CD4-positive, alpha-beta memory T cell (primary cell): ENCODE measurements at regions not wholly inside any gene's neighbourhood (a gene's known extent, or its start where the extent isn't known, plus 50 kb on each side); places are given as distances from the start of the nearest gene placed in this dataset.
"Not testable (repeated sequence)": the region's sequence is repeated elsewhere in the genome, so short reads cannot be mapped to it uniquely, and the experiment has no call there.

Experiments
- CTCF ChIA-PET: fragments of 350-600 bp; sonication (Branson Sonifier 250); formaldehyde crosslinking; loops from one replicate; lab custom pipeline; 2021; ENCODE audit warnings: inconsistent platforms; ENCODE audit not compliant: partially characterized antibody; lab: Charles Lee
- POLR2A ChIA-PET: fragments of 350-600 bp; sonication (Branson Sonifier 250); formaldehyde crosslinking; loops from one replicate; lab custom pipeline; 2021; ENCODE audit not compliant: partially characterized antibody; lab: Charles Lee
- DNase-seq, 5 donors: peaks; one replicate each; pipeline versions ENCODE4 v3.0.0 to v3.0.0-alpha.2; 2020 to 2022; ENCODE audit warnings: mixed read lengths in 1 of 5
- H3K27ac ChIP-seq: one replicate; pipeline ENCODE4 v1.7.0; 2013; ENCODE audit warnings: low read depth, low read length
- H3K27me3 ChIP-seq: 2 replicates; pipeline ENCODE4 v1.7.0; 2013; ENCODE audit warnings: mild to moderate bottlenecking, low read length, moderate library complexity; ENCODE audit not compliant: insufficient read depth
- H3K36me3 ChIP-seq: 2 replicates; pipeline ENCODE4 v1.7.0; 2013; ENCODE audit warnings: mild to moderate bottlenecking, low read length, moderate library complexity; ENCODE audit not compliant: insufficient read depth
- H3K4me1 ChIP-seq: 2 replicates; pipeline ENCODE4 v1.7.0; 2013; ENCODE audit warnings: mild to moderate bottlenecking, low read length, moderate library complexity; ENCODE audit not compliant: insufficient read depth
- H3K4me3 ChIP-seq, 2 donors: one replicate each; pipeline ENCODE4 v1.7.0; 2013; ENCODE audit warnings: low read length in 2 of 2, mild to moderate bottlenecking in 1 of 2
- H3K9me3 ChIP-seq, 2 donors: one replicate each; pipeline ENCODE4 v1.7.0; 2013; ENCODE audit warnings: low read length in 2 of 2, control low read depth in 1 of 2; ENCODE audit not compliant: control insufficient read depth in 1 of 2
- H3K27ac Mint-ChIP-seq, 7 donors: one replicate each; pipeline ENCODE4 v1.8.0; 2020 to 2021; ENCODE audit warnings: mixed read lengths in 7 of 7, mild to moderate bottlenecking in 6 of 7, inconsistent platforms in 3 of 7, moderate library complexity in 3 of 7
- H3K27me3 Mint-ChIP-seq, 2 donors: one replicate each; pipeline ENCODE4 v1.8.0; 2020 to 2021; ENCODE audit warnings: mixed read lengths in 2 of 2
- H3K36me3 Mint-ChIP-seq, 2 donors: one replicate each; pipeline ENCODE4 v1.8.0; 2020 to 2021; ENCODE audit warnings: mixed read lengths in 2 of 2, inconsistent platforms in 1 of 2, mild to moderate bottlenecking in 1 of 2
- H3K4me1 Mint-ChIP-seq, 4 donors: one replicate each; pipeline ENCODE4 v1.8.0; 2020 to 2021; ENCODE audit warnings: mixed read lengths in 4 of 4, mild to moderate bottlenecking in 1 of 4
- H3K4me3 Mint-ChIP-seq, 8 donors: one replicate each; pipeline ENCODE4 v1.8.0; 2020 to 2021; ENCODE audit warnings: mixed read lengths in 8 of 8, mild to moderate bottlenecking in 7 of 8, moderate library complexity in 6 of 8, inconsistent platforms in 3 of 8
- H3K9me3 Mint-ChIP-seq, 8 donors: one replicate each; pipeline ENCODE4 v1.8.0; 2020 to 2021; ENCODE audit warnings: mixed read lengths in 8 of 8, mild to moderate bottlenecking in 5 of 8, inconsistent platforms in 3 of 8, moderate library complexity in 1 of 8
- intact Hi-C: fragments of 100-400 bp; cut with micrococcal nuclease; formaldehyde crosslinking; loops from one replicate; pipeline ENCODE4 v1.15.1; 2023

DNA sequence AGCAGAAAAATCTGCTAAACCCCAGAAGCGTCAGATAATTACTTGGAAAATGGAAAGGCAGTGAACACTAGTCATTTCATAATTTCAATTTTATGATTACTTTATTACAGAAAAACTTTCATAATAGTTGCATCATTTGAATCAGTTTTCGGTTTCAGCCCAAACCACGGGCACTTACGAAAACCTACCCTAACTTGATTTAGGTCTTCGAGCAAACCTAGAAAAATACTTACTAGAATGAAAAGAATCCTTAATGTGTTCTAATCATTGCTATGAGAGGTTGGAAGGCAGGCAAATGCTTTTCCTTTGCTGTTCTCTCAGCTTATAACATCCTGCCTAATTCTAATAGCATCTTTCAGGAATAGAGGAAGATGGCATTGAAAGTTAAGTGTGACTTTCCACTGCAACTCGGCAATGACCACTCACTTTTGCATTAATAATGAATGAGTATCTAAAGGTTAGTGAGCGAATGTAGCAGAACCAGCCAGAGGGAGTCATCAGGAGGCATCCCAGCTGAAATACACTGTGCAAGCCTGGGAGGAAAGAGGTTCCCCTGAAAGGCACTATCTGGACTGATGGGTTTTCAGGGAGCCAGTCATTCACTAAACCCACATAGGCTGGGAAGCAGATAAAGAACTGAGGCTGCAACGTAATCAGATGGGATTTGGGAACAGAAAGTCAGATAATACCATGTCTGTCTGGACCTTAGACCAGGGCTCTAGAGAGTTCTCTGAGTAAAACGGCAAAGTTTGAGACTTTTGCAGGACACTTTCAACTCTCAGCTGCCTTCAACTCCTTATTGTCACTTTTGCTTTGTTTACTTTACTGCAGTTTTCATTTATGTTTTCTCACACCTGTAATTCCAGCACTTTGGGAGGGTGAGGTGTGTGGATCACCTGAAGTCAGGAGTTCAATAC lies 520.8 kb downstream of the RNF144A start:
- H3K4me3 Mint-ChIP-seq, result peak overlapping the region in 7 of 8 donors; percentile 11 to 62 (median 21)
- CTCF ChIA-PET, result interaction anchor here (2.2 to 3.4 kb wide), 2 partner anchors 10 to 11 kb away, joined by 11 to 15 read pairs; no protein-coding TSS in a partner anchor
- no peak overlapping the region for H3K4me3 ChIP-seq
- no peaks in the 10 kb centered on the region for H3K9me3 ChIP-seq
- peaks cover 16 to 42% (median 31%) of the 10 kb centered on the region in 4 donors for H3K4me1 Mint-ChIP-seq
- no peaks in the 10 kb centered on the region for H3K27me3 Mint-ChIP-seq
- no peaks in the 10 kb centered on the region for H3K27me3 ChIP-seq
- H3K9me3 Mint-ChIP-seq, result peaks cover 0 to 13% (median 4%) of the 10 kb centered on the region in 8 donors
- DNase-seq, result no peak
- POLR2A ChIA-PET, result interaction anchor here (1.1 to 1.5 kb wide), 4 partner anchors 8 to 236 kb away, joined by 3 to 10 read pairs (median 4); no protein-coding TSS in a partner anchor
- no peaks in the 10 kb centered on the region for H3K36me3 ChIP-seq
- peaks cover 30% of the 10 kb centered on the region for H3K4me1 ChIP-seq
- intact Hi-C loops, result loop anchor here (2.0 kb wide), 1 partner anchor 15 kb away; no protein-coding TSS in a partner anchor
- no peak overlapping the region for H3K27ac ChIP-seq
- no peaks in the 10 kb centered on the region for H3K36me3 Mint-ChIP-seq
- peak overlapping the region in 6 of 7 donors; percentile 23 to 79 (median 42) for H3K27ac Mint-ChIP-seq

DNA sequence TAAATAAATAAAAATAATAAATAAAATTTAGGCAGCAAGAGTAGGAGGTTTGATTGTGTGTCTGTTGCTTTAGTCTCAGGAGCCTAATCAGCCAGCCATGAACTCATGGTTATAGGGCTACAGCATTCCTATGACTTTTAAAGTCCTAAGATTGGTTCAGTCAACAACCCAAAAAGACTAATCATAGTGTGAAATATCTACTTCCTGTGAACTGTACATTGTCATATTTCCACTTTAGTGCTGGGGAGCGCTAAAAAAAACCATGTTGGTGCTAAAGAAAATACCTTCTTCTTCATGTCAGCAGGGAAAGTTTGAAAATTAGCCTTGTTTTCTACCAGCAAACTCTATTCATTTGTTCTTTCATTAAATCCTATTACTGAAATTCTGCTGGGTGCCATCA lies 521.6 kb downstream of the RNF144A start:
- H3K9me3 ChIP-seq, result no peaks in the 10 kb centered on the region
- no peaks in the 10 kb centered on the region for H3K36me3 Mint-ChIP-seq
- H3K27ac ChIP-seq, result no peak overlapping the region
- peak overlapping the region in 2 of 7 donors; percentile 21 to 44 for H3K27ac Mint-ChIP-seq
- peaks cover 0 to 10% (median 3%) of the 10 kb centered on the region in 8 donors for H3K9me3 Mint-ChIP-seq
- H3K36me3 ChIP-seq, result no peaks in the 10 kb centered on the region
- no peaks in the 10 kb centered on the region for H3K27me3 Mint-ChIP-seq
- no peak for DNase-seq
- POLR2A ChIA-PET, result interaction anchor here (0.6 to 1.5 kb wide), 3 partner anchors 9 to 1245 kb away, joined by 3 to 10 read pairs (median 3); no protein-coding TSS in a partner anchor
- H3K4me3 ChIP-seq, result no peak overlapping the region
- CTCF ChIA-PET, result interaction anchor here (1.2 to 3.4 kb wide), 2 partner anchors 11 to 12 kb away, joined by 4 to 15 read pairs; no protein-coding TSS in a partner anchor
- peak overlapping the region in 2 of 8 donors; percentile 2 to 30 for H3K4me3 Mint-ChIP-seq
- H3K4me1 ChIP-seq, result peaks cover 30% of the 10 kb centered on the region
- no peaks in the 10 kb centered on the region for H3K27me3 ChIP-seq
- H3K4me1 Mint-ChIP-seq, result peaks cover 16 to 42% (median 33%) of the 10 kb centered on the region in 4 donors
- intact Hi-C loops, result loop anchor here (2.0 kb wide), 1 partner anchor 14 kb away; no protein-coding TSS in a partner anchor

DNA sequence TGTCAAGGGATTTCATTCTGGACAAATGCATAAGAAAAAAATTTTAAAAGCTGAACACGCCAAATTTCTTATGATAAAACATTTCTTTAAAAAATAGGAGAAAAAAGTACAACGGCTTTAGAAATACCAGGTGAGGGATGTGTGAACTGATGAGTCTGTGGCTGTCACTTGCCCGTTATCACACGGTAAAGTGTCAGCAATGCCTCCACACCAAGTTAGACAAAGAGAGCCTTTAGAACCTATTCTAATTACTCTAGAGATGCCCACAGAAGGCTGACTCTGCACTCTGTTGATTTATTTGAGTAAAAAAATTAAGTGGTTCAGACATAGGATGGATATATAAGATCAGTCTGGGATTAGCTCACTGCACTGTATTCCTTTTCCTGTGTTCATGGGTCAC lies 523.8 kb downstream of the RNF144A start:
- peaks cover 28% of the 10 kb centered on the region for H3K4me1 ChIP-seq
- no peak overlapping the region for H3K27ac ChIP-seq
- H3K9me3 ChIP-seq, result no peaks in the 10 kb centered on the region
- CTCF ChIA-PET, result interaction anchor here (1.0 to 3.4 kb wide), 3 partner anchors 9 to 17 kb away, joined by 3 to 15 read pairs (median 3); no protein-coding TSS in a partner anchor
- no peak overlapping the region for H3K4me3 ChIP-seq
- no peaks in the 10 kb centered on the region for H3K27me3 ChIP-seq
- intact Hi-C loops, result no loop called here
- H3K27ac Mint-ChIP-seq, result no peak overlapping the region
- POLR2A ChIA-PET, result interaction anchor here (1.2 kb wide), 1 partner anchor 14 kb away, joined by 3 read pairs; no protein-coding TSS in a partner anchor
- no peaks in the 10 kb centered on the region for H3K36me3 Mint-ChIP-seq
- no peaks in the 10 kb centered on the region for H3K36me3 ChIP-seq
- no peak for DNase-seq
- peaks cover 19 to 43% (median 35%) of the 10 kb centered on the region in 4 donors for H3K4me1 Mint-ChIP-seq
- no peaks in the 10 kb centered on the region for H3K27me3 Mint-ChIP-seq
- H3K9me3 Mint-ChIP-seq, result peaks cover 0 to 6% (median 0%) of the 10 kb centered on the region in 8 donors
- H3K4me3 Mint-ChIP-seq, result no peak overlapping the region

DNA sequence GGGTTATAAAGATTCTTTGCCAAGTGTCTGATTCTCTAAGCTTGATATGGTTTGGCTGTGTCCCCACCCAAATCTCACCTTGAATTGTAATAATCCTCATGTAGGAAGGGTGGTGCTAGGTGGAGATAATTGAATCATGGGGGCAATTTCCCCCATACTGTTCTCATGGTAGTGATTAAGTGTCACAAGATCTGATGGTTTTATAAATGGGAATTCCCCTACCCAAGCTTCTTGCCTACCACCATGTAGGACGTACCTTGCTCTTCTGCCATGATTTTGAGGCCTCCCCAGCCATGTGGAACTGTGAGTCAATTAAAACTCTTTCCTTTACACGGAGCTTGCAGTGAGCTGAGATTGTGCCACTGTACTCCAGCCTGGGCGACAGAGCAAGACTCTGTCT lies 524.6 kb downstream of the RNF144A start:
- H3K27me3 Mint-ChIP-seq, intact Hi-C loops, DNase-seq, H3K27ac ChIP-seq, H3K36me3 Mint-ChIP-seq, H3K27ac Mint-ChIP-seq, H3K36me3 ChIP-seq, H3K27me3 ChIP-seq, H3K9me3 Mint-ChIP-seq, H3K9me3 ChIP-seq, H3K4me3 Mint-ChIP-seq, H3K4me3 ChIP-seq: not testable (repeated sequence)
- ChIA-PET CTCF (interaction anchor here (1.0 to 1.2 kb wide), 2 partner anchors 9 to 17 kb away, joined by 3 to 4 read pairs; no protein-coding TSS in a partner anchor), POLR2A (interaction anchor here (1.2 kb wide), 1 partner anchor 15 kb away, joined by 3 read pairs; no protein-coding TSS in a partner anchor)
- H3K4me1 ChIP-seq, result peaks cover 20% of the 10 kb centered on the region
- peaks cover 17 to 35% (median 27%) of the 10 kb centered on the region in 4 donors for H3K4me1 Mint-ChIP-seq

DNA sequence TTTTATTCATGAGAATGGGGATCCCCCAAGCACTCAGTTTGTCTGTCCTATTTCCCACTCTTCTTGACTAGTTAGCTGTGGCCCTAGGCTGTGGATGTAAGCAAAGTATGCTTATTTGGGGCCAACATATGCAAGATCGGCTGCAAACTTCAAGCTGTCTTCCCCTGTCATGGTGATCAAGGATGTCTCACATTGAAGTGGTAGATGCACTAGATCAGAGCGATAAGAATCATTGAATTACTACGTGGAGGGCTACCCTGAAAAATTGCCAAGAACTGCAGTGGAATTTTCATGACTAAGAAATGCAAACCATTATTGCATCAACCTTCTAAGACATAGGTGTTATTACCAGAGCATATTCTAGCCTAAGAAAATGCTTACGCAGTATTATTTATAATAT lies 527.4 kb downstream of the RNF144A start:
- Histone ChIP-seq H3K27ac (no peak overlapping the region), H3K27me3 (no peaks in the 10 kb centered on the region), H3K4me1 (peaks cover 9% of the 10 kb centered on the region), H3K9me3 (no peaks in the 10 kb centered on the region), H3K36me3 (no peaks in the 10 kb centered on the region), H3K4me3 (no peak overlapping the region)
- peaks cover 9 to 21% (median 17%) of the 10 kb centered on the region in 4 donors for H3K4me1 Mint-ChIP-seq
- H3K27me3 Mint-ChIP-seq, result no peaks in the 10 kb centered on the region
- H3K9me3 Mint-ChIP-seq, result peaks cover 0 to 6% (median 0%) of the 10 kb centered on the region in 8 donors
- ChIA-PET CTCF (interaction anchor here (1.1 to 1.6 kb wide), 2 partner anchors 15 to 19 kb away, joined by 3 to 4 read pairs; no protein-coding TSS in a partner anchor), POLR2A (no interaction called here)
- H3K27ac Mint-ChIP-seq, result no peak overlapping the region
- intact Hi-C loops, result no loop called here
- no peak for DNase-seq
- no peak overlapping the region for H3K4me3 Mint-ChIP-seq
- H3K36me3 Mint-ChIP-seq, result no peaks in the 10 kb centered on the region

DNA sequence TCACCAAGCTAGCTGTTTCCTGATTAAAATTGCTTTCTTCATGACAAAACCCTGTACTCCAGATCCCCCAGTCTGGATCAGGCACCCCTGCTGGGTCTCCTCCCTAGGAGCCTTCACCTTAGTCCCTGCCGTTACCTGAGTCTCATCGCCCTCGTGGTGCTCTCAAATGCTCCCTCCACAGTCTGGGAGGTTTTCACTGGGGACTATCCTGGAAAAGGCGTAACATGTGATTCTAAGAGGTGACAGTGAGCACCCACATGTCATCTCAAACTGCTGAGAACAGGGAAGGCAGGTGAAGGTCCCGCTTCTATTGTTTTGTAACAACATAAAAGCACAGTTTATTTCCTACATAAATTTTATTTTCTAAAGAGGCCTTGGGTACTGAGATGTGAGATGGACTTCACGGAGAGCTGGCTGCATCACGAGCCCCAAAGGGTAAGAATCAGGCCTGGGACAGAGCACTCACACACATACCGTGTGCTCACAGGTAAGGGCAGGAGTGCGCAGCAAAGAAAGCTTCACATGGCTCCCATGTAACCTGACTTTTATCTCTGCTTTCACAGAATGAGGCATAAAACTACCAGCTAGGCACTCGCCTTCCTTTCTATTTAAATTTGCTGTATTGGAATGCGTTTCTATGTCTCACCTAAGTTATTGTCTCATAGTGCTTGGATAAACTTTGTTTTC lies 531.5 kb downstream of the RNF144A start:
- CTCF ChIA-PET, result no interaction called here
- Histone ChIP-seq H3K36me3 (no peaks in the 10 kb centered on the region), H3K27ac (no peak overlapping the region), H3K27me3 (no peaks in the 10 kb centered on the region), H3K9me3 (no peaks in the 10 kb centered on the region), H3K4me3 (no peak overlapping the region), H3K4me1 (peaks cover 49% of the 10 kb centered on the region)
- Mint-ChIP-seq H3K27ac (peak overlapping the region in 6 of 7 donors; percentile 29 to 84 (median 62)), H3K27me3 (no peaks in the 10 kb centered on the region), H3K4me1 (peaks cover 45 to 57% (median 50%) of the 10 kb centered on the region in 4 donors), H3K9me3 (no peaks in the 10 kb centered on the region), H3K4me3 (no peak overlapping the region), H3K36me3 (no peaks in the 10 kb centered on the region)
- intact Hi-C loops, result no loop called here
- no peak for DNase-seq
- POLR2A ChIA-PET, result interaction anchor here (3.3 kb wide), 1 partner anchor 11 kb away, joined by 10 read pairs; no protein-coding TSS in a partner anchor
